HG03135 (cell line): ENCODE measurements at regions not wholly inside any gene's neighbourhood (a gene's known extent, or its start where the extent isn't known, plus 50 kb on each side); places are given as distances from the start of the nearest gene placed in this dataset.
"Not testable (repeated sequence)": the region's sequence is repeated elsewhere in the genome, so short reads cannot be mapped to it uniquely, and the experiment has no call there.

Experiments used
- ATAC-seq: cut with Tn5 transposase; IDR thresholded peaks from one replicate; pipeline ENCODE4 v1.9.1; 2021; ENCODE audit warnings: mild to moderate bottlenecking, moderate library complexity; ENCODE audit not compliant: unreplicated experiment

DNA sequence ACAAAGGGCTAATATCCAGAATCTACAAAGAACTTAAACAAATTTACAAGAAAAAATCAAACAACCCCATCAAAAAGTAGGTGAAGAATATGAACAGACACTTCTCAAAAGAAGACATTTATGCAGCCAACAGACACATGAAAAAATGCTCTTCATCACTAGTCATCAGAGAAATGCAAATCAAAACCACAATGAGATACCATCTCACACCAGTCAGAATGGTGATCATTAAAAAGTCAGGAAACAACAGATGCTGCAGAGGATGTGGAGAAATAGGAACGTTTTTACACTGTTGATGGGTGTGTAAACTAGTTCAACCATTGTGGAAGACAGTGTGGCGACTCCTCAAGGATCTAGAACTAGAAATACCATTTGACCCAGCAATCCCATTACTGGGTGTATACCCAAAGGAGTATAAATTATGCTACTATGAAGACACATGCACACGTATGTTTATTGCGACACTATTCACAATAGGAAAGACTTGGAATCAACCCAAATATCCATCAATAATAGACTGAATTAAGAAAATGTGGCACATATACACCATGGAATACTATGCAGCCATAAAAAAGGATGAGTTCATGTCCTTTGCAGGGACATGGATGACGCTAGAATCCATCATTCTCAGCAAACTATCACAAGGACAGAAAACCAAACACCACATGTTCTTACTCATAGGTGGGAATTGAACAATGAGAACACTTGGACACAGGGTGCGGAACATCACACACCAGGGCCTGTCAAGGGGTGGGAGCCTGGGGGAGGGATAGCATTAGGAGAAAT is 241.5 kb downstream of the KCNRG start:
- not testable (repeated sequence) for ATAC-seq

DNA sequence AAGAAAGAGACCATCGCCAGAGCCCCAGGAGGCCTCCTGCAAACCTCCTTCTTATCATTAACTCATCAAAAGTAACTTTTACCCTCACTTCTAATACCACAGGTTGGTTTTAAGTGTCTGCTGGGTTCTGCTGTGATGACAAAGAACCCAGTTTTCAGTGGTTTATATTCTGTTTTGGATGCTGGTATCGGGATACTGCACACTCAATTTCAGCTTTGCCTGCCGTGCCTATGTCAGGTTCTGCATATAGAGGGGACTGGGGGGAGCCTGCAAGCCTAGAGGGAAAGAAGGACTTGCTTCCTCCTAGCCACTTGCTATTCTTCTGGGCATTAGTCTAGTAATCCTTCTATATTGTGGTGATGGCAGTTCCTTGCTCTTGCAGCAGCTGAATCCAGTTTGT is 242.4 kb downstream of the KCNRG start:
- ATAC-seq: no peak

DNA sequence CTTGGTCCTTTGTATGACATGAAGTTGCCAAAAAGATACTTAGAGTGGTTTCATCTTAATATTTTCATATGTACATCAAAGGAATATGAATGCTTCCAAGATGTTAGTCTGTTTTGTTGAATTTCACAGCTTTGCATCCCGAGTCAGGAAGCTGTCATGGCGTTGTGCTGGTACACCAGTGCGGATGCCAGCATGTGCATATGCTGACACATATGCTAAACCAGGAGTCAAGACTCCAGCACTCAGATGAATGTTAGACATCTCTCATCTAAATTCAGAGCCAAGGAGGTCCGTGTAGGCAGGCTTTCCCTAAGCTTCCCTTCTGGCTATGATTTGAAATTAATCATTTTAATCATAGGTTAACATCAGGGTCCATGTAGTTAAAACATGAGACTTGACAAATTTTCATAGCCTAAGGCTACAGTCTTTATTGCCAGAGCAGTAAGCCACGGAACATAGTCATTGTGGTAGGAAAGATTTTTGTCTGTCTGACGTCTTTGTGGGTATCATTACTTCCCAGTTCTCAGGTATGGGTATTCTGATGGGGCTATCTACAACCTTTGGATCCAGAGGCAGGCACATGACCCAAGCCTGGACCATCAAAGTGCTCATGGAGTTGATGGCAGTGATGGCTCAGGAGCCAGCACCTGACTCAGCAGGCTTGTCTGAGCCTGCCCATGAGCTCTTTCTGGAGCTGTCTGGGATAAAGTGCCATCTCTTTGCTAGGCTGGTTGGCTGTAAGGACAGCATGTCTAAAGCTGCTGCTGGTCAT is 246.1 kb downstream of the KCNRG start:
- no peak for ATAC-seq

DNA sequence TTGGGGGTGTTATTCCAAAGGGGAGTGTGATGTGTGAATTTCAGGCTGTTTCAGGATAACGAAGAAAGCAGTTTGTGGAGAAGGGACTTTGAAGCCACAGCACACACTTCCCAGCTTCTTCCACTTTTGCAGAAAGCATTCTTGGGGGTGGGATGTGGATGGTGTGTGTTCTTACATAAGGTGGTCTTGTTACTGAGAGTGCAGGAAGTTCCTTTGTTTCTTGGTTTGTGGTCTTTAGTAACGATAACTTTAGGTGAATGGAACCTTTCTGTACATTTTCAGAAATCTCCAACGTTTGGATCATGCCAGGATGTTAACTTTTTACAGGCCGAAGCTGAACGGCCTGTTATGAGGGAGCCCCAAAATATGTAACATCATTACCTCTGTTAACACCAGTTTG is 251.8 kb downstream of the KCNRG start:
- ATAC-seq: no peak

DNA sequence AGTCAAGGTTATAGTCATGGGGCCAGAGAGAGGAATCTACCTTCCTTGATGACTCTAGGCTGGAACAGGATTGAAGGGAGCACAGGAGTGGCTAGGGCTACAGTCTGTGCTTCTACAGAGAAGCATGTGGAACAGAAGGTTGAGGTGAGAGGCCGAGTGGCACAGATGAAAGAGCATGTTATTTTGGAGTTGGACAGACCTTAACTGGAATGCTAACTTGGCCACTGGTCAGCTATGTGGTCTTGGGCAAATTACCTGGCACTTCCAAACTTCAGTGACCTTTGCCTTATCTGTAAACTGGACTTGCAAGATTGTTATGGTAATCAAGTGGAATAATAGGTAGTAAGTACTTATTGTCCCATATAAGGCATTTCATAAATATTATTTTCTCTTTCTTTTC is 252.7 kb downstream of the KCNRG start:
- ATAC-seq: no peak

DNA sequence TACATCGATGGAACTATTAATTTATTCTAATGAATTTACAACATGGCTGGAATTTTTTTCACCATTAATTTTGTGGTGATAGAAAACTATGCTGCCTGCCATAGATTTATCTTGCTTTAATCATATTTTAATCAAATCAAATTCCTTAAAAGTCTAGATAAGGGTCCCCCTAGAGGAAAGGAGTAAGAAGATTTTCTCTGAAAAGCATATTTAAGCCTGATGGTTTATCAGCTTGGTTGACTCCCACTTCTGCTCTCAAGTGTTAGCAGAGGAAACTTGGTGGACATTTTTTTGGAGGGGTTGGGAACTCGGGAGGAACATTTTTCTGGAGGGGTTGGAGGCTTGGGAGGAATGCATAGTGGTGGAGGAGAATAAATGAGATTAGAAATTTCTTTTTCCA is 253.3 kb downstream of the KCNRG start:
- no peak for ATAC-seq

DNA sequence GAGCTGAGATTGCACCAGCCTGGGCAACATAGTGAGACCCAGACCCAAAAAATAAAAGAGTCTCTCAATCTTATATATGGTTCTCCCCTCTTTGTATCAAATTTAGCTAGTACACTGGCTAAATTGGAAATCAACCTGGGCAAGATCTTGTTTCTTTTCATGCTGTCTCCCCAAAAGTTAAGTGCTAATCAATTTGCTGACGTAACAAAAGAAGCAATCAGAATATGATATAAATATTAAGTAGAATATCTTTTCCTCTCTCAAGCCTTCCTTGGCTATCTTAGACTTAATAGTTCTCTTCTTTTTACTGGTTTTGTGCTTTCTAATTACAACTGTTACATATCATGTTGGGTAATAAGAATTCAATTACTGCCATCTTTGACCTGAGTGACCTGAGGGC is 258.9 kb downstream of the KCNRG start:
- no peak for ATAC-seq

DNA sequence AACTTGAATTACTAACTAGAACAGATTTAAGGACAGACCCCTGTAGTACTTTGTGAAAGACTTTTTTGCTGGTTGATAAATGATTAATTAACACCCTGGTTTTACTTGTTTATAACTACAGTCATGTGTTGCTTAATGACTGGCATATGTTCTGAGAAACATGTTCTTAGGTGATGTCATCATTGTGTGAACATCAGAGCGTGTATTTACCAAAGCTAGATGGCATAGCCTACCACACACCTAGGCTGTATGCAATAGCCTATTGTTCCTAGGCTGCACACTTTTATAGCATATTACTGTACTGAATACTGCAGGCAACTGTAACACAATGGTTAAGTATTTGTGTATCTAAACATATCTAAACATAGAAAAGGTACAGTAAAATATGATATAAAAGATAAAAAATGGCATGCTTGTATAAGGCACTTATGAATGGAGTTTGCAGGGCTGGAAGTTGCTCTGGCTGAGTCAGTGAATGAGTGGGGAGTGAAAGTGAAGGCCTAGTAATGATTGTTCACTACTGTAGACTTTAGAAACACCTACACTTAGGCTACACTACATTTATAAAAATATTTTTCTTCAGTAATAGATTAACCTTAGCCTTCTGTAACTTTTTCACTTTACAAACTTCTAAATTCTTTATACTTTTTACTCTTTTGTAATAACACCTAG is 260.3 kb downstream of the KCNRG start:
- ATAC-seq: no peak

DNA sequence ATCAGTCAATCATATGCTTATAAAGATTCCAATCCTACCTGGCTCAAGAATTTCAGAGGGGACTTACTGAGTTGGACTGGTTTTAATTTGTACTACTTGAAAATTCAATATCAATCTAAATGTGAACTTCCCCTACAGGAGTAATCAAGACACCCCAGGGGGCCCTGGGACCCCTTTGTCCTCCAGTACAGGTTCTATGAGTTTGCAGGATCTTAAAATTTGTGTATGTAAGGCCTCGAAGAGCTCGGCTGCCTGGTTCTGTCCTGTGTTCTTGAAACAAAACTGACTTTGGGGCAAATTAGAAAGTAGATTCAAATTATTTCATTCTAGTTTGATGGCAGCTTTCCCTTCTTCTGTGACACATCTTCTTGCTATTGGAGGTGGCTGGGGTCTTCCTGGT is 261.3 kb downstream of the KCNRG start:
- no peak for ATAC-seq

DNA sequence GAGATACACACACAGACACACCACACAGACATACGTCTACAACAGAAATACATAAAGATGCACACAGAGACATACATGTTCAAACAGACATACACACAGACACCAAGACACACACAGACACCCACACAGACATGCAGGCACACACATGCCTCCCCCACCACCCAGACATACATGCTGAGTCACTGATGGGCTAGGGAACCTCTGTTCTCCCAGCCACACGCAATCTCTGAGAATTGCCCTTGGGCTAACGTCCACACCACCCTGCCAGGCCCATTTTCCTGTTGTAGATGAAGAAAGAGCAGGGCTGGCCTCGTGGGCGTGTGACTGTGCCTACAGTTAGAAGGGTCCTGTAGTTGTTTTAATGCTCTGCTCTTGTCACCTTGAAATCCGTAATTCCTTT is 261.9 kb downstream of the KCNRG start:
- no peak for ATAC-seq

DNA sequence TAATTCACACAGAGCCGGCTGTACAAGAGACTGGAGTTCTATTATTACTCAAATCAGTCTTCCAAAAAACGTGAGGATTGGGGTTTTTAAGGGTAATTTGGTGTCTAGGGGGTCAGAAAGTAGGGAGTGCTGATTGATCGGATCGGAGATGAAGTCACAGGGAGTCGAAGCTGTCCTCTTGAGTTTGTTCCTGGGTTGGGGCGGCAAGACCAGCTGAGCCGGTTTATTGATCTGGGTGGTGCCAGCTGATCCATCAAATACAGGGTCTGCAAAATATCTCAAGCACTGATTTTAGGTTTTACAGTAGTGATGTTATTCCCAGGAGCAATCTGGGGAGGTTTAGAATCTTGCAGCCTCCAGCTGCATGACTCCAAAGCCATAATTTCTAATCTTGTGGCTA is 262.7 kb downstream of the KCNRG start:
- ATAC-seq: no peak

DNA sequence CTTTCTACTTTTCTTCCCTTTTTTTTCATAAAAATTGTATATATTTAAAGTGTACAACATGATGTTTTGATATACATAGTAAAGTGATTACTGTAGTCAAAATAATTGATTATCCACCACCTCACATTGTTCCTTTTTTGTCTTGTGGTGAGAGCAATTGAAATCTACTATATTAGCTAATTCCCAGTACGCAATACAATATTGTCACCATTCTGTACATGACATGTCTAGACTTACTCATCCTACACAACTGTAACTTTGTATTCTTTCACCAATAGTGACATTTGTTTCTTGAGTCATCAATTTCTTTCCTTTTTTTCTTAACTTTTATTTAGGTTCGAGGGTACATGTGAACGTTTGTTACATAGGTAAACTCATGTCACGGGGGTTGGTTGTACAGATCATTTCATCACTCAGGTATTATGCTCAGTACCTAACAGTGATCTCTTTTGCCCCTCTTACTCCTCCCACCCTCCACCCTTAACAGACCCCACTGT is 265.2 kb downstream of the KCNRG start:
- no peak for ATAC-seq

DNA sequence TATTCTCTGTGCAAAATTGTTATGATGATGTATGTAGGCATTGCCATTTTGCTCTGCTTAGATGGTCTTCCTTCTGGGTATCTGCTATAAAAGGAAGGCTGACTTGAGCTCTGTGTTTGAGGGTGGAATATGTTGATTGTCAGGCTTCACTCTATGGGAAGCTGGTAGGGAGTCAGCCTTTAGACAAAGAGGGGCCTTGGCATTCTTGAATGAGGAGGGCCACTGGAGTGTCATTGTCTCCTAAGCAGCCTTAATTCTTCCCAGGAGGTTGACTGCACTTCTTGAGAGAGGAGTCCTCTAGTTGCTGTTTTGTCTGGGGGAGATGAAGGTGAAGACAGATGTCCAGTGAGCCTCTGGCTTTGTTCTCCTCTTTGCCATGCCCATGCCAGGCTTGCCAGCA is 266.8 kb downstream of the KCNRG start:
- no peak for ATAC-seq

DNA sequence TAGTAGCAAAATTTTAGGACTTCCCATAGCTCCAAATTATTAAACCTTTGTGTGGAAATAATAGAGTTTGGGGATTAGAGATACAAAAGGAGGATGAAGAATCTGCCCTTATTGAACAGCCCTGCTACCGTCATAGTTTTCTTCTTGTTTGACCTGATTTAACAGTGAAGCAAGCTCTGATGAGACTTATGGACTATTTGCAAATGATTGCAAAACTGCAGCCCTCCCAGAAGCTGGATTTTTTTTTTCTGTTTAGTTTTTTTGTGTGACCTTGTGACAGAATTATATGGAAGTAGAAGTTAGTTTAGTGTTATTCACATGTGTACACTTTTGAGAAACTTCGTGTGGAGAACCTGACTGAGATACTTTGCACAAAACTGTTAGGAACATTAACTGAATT is 267.8 kb downstream of the KCNRG start:
- ATAC-seq: no peak

DNA sequence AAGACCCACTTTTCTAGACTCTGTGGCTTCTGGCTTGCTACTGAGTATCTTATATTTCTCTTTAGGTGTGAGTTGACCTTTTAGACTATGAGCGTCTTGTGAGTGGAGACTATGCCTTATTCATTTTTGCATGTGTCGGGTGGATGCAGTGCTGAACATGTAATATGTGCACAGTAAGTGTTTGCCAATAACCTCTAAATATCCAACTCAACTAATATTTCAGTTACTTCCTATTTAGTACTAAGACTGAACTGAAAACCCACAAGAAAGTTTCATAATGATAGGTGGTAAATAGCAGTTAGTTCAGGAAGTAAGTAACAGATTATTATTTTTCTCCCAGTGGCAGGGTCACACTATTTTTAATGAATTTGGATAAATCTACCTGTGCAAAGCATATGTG is 269.3 kb downstream of the KCNRG start:
- peak; percentile 85 for ATAC-seq

DNA sequence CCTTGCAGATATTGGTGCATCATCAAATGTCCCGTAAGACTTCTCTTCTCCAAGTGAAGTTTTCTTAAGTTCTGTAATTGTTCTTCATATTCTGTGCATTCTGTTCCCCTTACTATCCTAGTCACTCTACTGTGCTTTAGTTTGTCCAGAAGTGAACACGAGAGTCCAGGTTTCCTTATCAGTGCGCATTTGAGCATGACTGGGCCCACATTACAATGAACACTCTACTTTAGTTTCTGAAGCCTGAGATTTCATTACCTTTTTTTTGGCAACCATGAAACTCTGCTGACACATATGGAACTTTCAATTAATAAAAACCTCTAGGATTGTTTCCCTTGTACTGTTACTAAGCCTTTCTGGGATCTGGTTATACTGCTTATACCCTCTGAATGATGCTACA is 270.0 kb downstream of the KCNRG start:
- ATAC-seq: no peak

DNA sequence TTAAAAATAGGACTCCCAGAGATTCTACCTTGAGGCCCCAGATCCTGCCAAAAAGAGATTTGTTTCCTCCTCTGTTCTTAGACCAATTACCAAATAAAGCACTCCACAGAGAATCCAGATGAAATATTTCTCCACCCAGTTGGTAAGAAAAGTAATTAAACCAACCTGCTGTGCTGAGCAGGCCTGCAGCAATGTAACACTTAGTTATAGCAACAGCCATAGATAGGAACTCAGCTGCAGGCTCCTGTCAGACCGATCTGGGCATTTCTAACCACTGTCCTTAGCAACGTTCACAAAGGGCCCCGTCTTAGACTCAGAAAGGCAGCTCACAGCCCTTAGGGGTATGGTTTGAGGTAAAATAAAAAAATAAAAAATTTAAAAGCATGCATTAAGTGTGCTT is 271.1 kb downstream of the KCNRG start:
- no peak for ATAC-seq

DNA sequence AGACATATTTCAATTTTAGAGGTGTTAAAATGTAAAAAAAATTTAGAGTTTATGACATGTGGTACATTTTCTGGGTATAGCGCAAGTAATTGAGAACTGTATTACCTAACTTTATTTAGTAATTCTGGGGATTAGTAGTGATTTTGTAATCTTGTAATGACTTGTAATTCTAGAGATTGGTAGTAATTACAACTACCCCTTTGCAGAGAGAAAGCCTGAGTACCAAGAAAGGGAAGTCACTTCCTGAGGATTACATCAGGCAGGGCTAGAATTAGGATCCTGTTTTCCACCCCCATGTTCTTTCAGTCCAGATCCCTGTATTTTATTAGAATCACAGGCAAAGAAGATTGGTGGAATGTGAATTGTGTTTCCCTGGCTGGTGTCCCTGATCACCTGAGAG is 274.9 kb downstream of the KCNRG start:
- ATAC-seq: no peak

DNA sequence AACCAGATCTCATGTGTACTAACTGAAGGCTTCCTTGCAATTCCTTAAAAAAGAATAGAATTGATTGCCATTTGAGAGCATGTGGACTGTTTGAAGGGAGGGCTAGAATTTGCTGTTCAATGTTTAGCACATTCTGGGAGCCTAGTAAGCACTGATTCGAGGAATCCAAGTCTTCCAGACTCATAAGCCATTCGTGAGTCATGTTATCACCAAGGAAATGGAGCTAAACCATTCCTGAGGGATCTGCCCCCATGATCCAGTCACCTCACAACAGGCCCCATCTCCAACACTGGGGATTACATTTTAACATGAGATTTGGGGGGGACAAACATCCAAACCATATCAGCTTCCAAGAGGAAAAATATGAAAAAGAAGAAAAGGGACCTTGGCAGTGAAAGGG is 276.4 kb downstream of the KCNRG start:
- no peak for ATAC-seq

DNA sequence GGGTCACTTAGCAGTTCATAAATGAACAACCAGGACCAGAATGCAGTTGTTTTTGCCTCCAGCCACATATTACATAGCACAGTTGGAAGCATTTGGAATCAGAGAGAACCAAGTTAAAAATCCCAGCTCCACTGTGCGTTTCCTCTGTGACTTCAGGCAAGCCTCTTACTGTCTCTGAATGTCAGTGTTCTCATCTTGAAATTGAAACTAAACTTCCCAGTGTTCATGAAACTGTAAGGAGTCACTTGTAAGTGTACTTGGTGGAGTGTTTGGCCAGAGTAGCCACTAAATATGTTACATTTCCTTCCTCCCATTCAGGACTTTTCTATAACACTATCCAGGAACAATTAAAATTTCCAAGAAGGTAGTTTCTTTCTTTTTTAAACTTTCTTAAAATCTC is 276.8 kb downstream of the KCNRG start:
- no peak for ATAC-seq

DNA sequence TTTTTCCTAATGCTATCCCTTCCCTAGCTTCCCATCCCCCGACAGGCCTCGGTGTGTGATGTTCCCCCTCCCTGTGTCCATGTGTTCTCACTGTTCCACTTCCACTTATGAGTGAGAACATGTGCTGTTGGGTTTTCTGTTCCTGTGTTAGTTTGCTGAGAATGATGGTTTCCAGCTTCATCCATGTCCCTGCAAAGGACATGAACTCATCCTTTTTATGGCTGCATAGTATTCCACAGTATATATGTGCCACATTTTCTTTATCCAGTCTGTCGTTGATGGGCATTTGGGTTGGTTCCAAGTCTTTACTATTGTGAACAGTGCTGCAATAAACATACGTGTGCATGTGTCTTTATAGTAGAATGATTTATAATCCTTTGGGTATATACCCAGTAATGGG is 279.2 kb downstream of the KCNRG start:
- ATAC-seq: not testable (repeated sequence)
